Kidney (tissue), 13 donors: ENCODE measurements at regions not wholly inside any gene's neighbourhood (a gene's known extent, or its start where the extent isn't known, plus 50 kb on each side); places are given as distances from the start of the nearest gene placed in this dataset.
"Not testable (repeated sequence)": the region's sequence is repeated elsewhere in the genome, so short reads cannot be mapped to it uniquely, and the experiment has no call there.

Experiments used
- DNase-seq, 5 donors: peaks; one replicate each; pipeline ENCODE4 v3.0.0-alpha.2; 2013 to 2020
- FAIRE-seq: peaks from 2 replicates; lab custom pipeline; 2012; peaks lifted over from hg19 to GRCh38; lab: Jason Lieb, UNC
- H3K27ac ChIP-seq, 2 donors: one replicate each; pipeline ENCODE4 v1.7.0; 2013; ENCODE audit warnings: low read depth in 2 of 2, low read length in 2 of 2, inconsistent platforms in 1 of 2
- H3K27me3 ChIP-seq: one replicate; pipeline ENCODE4 v1.7.1; 2013; ENCODE audit warnings: low read length, inconsistent platforms; ENCODE audit not compliant: control insufficient read depth, insufficient read depth
- H3K36me3 ChIP-seq, 3 donors: one replicate each; pipeline versions ENCODE4 v1.7.0 to v1.7.1; 2013; ENCODE audit warnings: low read length in 3 of 3, control low read depth in 1 of 3, inconsistent platforms in 1 of 3; ENCODE audit not compliant: insufficient read depth in 3 of 3, control insufficient read depth in 2 of 3
- H3K4me1 ChIP-seq, 3 donors: one replicate each; pipeline versions ENCODE4 v1.7.0 to v1.7.1; 2013; ENCODE audit warnings: low read length in 3 of 3, inconsistent platforms in 1 of 3, low read depth in 1 of 3; ENCODE audit not compliant: control insufficient read depth in 2 of 3, insufficient read depth in 2 of 3
- H3K4me3 ChIP-seq, 3 donors: one replicate each; pipeline versions ENCODE4 v1.7.0 to v1.8.1; 2013; ENCODE audit warnings: low read length in 3 of 3, control low read depth in 1 of 3, inconsistent platforms in 1 of 3
- H3K9ac ChIP-seq, 3 donors: one replicate each; pipeline versions ENCODE4 v1.7.0 to v1.7.1; 2013; ENCODE audit warnings: low read length in 3 of 3, control low read depth in 1 of 3, inconsistent platforms in 1 of 3
- H3K9me3 ChIP-seq, 3 donors: one replicate each; pipeline versions ENCODE4 v1.7.0 to v1.7.1; 2013; ENCODE audit warnings: low read length in 3 of 3, control low read depth in 1 of 3, inconsistent platforms in 1 of 3; ENCODE audit not compliant: control insufficient read depth in 2 of 3, insufficient read depth in 1 of 3
- intact Hi-C: fragments of 100-400 bp; cut with DNase I; formaldehyde crosslinking; loops from one replicate; pipeline ENCODE4 v1.11.1; 2022
- TF ChIP-seq, protein P1 (sequence below): IDR thresholded peaks from 3 replicates; pipeline ENCODE4 v1.5.1; 2012; ENCODE audit warnings: mild to moderate bottlenecking, moderate library complexity, borderline replicate concordance; ENCODE audit not compliant: insufficient read depth; ENCODE audit errors: extremely low read depth
- donor health status: control.
- donor health status: control.
- donor health status: control.
- donor health status: control.
- donor health status: control.
- donor health status: DM: yes; HTN: yes; CAD: no.
- donor health status: Normal renal cell carcinoma (clear cell type).

DNA sequence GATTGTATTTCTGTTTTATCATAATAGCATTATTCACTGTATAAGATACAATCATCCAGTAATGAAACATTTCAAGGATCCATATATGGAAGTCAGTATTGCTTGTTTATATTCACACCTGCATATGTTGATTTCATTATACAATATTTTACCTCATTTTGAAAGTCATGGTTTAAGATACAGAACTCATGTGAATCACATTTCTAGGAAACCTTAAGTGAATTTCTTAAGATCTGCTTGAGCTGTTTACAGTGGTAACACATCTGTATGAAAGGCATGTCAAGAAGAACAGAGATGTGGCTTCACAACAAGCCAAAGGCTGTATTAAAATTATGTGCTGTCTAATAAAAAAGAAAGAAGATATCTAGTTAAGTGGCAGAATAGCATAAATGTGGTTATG, 153.2 kb upstream of the METTL14 start:
- FAIRE-seq, intact Hi-C loops: not testable (repeated sequence)

DNA sequence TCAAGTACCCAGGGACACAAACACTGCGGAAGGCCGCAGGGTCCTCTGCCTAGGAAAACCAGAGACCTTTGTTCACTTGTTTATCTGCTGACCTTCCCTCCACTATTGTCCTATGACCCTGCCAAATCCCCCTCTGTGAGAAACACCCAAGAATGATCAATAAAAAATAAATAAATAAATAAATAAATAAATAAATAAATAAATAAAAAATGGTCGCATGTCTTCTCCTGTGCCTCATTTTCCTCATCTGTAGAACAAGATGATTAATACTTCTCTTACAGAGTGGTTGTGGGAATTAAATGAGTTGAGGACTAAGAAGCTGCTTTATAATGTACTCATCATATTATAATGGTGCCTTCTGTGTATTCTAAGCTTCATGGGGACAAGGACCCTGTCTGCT, 149.4 kb upstream of the METTL14 start:
- H3K4me1 ChIP-seq, H3K4me3 ChIP-seq, H3K27ac ChIP-seq, H3K36me3 ChIP-seq, DNase-seq, FAIRE-seq, H3K9me3 ChIP-seq, H3K9ac ChIP-seq, intact Hi-C loops, H3K27me3 ChIP-seq: not testable (repeated sequence)

More for the DNA sequence above, 153.2 kb upstream of the METTL14 start:
- H3K27ac ChIP-seq, DNase-seq, H3K4me1 ChIP-seq, H3K4me3 ChIP-seq, H3K27me3 ChIP-seq, H3K9ac ChIP-seq, H3K9me3 ChIP-seq, H3K36me3 ChIP-seq: not testable (repeated sequence)

DNA sequence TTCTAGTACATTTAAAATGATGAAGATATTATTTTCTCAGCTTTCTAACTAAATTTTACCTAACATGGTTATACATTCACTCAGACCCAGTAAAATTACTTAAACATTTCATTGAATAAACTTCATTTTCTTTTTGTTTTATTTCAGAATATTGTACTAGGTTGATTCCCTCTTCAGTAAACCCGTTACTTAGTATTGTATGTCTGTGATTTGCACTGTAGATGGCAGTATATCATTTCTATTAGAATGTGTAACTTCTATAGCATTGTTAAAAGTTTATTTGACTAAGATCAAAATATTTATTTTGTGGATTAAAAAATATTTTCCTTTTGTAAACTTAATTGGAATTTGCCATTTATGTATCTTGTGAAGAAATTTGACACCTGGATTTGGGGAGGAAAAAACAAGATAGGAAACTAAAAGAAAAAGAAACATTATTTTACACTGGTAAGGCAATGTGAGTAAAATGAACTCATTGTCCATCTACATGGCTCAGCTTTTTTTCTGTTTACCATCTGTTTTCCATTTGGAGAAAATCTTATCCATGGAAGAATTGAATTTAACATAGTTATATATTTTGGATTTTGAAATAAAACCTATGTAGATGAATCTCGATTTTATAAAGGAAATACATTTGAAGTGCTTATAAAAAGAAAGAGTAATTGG, 145.6 kb upstream of the METTL14 start:
- H3K4me3 ChIP-seq, H3K9ac ChIP-seq, H3K9me3 ChIP-seq, H3K27ac ChIP-seq, H3K4me1 ChIP-seq, H3K27me3 ChIP-seq, intact Hi-C loops, H3K36me3 ChIP-seq: not testable (repeated sequence)
- FAIRE-seq (peak; percentile 98), DNase-seq (peak in 2 of 5 donors; percentile 1)

DNA sequence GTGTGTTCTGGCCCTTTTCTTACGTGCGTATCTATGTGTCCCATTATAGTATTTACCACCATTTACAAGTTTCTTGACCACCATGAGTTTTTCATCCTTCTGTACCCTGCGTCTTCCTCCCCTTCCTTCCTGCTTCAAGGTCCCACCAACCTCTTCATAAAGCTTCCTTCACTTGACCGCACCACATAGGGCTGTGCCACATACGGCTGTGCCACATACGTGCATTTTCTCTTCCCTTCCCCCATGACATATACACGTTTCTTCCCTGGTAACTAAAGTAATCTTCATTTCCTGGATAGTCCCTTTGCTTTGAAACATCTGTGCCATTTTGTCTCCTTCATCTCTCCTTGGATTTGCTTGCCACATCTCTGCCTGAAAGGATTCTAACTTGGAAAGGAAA, 128.6 kb upstream of the METTL14 start:
- H3K9me3 ChIP-seq, H3K36me3 ChIP-seq, FAIRE-seq, intact Hi-C loops, H3K27me3 ChIP-seq, H3K4me1 ChIP-seq, H3K4me3 ChIP-seq, H3K9ac ChIP-seq, DNase-seq, H3K27ac ChIP-seq: not testable (repeated sequence)

DNA sequence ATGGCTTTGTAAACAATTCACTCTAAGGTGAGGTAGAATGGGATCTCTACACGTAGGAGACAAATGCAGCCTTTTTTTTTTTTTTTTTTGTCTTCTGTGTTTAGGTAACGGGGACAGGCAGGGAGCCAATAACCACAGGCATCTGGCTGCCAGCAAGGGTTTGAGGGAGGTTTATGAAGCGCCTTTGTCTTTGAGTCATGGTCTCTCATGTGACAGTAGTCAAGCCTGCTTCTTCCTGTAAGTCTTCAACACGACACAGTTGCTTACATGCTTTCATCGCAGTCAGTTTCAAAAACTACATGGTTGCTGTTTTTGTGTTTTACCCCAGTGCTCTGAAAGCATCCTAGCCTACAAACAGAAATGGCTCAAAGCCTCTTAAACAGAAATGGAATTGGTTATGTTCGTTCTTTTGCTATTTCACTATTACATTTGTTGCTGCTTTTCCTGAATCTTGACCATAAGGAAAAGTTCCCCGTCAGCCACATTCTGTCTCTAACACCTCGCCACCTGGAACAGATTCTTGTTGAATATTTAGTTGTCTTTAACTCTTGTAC, 127.8 kb upstream of the METTL14 start:
- Histone ChIP-seq H3K9ac (no peak overlapping the region), H3K27ac (no peak overlapping the region), H3K27me3 (no peaks in the 10 kb centered on the region), H3K4me1 (no peaks in the 10 kb centered on the region), H3K4me3 (no peak overlapping the region), H3K9me3 (no peaks in the 10 kb centered on the region), H3K36me3 (no peaks in the 10 kb centered on the region)
- intact Hi-C loops, result no loop called here
- DNase-seq (no peak), FAIRE-seq (no peak)
- TF ChIP-seq, protein P1, sequence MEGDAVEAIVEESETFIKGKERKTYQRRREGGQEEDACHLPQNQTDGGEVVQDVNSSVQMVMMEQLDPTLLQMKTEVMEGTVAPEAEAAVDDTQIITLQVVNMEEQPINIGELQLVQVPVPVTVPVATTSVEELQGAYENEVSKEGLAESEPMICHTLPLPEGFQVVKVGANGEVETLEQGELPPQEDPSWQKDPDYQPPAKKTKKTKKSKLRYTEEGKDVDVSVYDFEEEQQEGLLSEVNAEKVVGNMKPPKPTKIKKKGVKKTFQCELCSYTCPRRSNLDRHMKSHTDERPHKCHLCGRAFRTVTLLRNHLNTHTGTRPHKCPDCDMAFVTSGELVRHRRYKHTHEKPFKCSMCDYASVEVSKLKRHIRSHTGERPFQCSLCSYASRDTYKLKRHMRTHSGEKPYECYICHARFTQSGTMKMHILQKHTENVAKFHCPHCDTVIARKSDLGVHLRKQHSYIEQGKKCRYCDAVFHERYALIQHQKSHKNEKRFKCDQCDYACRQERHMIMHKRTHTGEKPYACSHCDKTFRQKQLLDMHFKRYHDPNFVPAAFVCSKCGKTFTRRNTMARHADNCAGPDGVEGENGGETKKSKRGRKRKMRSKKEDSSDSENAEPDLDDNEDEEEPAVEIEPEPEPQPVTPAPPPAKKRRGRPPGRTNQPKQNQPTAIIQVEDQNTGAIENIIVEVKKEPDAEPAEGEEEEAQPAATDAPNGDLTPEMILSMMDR, result no peak

DNA sequence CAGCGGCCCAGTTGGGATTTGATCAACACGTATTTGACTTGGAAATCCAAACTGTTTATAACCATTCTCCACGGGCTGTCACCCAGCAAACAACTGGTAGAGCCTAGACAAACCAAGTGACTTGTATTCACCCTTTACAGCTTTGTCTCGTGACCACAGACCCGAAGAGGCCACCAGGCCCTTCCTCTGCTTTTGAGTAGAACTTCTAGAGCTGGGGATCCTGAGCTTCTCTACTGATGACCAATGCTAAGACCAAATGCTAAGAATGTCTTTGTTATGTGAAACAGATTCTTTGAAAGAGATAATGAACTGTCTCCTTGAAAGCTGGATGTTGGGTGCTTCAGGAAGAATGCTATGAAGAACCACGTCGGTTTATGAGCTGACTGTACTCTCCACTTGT, 127.0 kb upstream of the METTL14 start:
- DNase-seq, result not testable (repeated sequence)

DNA sequence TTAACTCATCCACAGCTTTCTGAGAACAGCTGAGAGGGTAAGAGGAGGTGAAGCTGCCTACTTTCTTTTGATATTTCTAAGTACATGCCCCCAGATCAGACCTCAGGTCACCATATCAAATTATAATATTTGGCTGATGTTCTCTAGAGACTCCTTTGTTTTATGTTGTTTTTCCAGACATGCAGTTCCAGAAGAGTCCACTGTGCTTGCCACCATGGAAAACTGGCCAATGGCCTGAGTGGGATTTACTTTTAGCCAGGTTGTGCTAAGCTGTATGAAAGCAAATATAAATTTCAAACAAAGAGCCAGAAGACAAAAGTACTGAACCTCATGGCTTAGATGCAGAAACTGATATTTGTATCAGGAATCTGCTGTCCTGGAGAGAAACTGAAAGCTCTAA, 123.6 kb upstream of the METTL14 start:
- H3K4me3 ChIP-seq, FAIRE-seq, intact Hi-C loops: not testable (repeated sequence)

More for the DNA sequence above, 127.0 kb upstream of the METTL14 start:
- H3K4me3 ChIP-seq, H3K27me3 ChIP-seq, H3K9ac ChIP-seq, H3K9me3 ChIP-seq, H3K4me1 ChIP-seq, H3K27ac ChIP-seq, intact Hi-C loops, H3K36me3 ChIP-seq, FAIRE-seq: not testable (repeated sequence)

More for the DNA sequence above, 123.6 kb upstream of the METTL14 start:
- not testable (repeated sequence) for H3K27ac ChIP-seq, H3K36me3 ChIP-seq, H3K4me1 ChIP-seq, H3K9ac ChIP-seq, H3K27me3 ChIP-seq, DNase-seq, H3K9me3 ChIP-seq
